K562 (cell line): ENCODE measurements at regions not wholly inside any gene's neighbourhood (a gene's known extent, or its start where the extent isn't known, plus 50 kb on each side); places are given as distances from the start of the nearest gene placed in this dataset.

Source experiments
- DIDO1 ChIP-seq: fragments of 450-650 bp; IDR thresholded peaks from 2 replicates; pipeline ENCODE4 v1.6.1; 2016; ENCODE audit warnings: low read depth, missing biosample characterization, missing genetic modification characterization
- EP300 ChIP-seq: IDR thresholded peaks from 2 replicates; pipeline ENCODE4 v1.6.1; 2012; ENCODE audit warnings: low read length, improper control_type of control experiment
- FOXM1 ChIP-seq, 2 experiments: fragments of 450-650 bp in 1 of 2; sonication (generic) in 1 of 2; formaldehyde crosslinking in 1 of 2; IDR thresholded peaks; 2 replicates each; pipeline versions ENCODE4 v1.6.1 to v1.9.0; 2017 to 2022; ENCODE audit warnings: low read depth in 2 of 2, mild to moderate bottlenecking in 2 of 2, missing genetic modification reagents in 1 of 2, moderate library complexity in 1 of 2
- FUS ChIP-seq: fragments of 200-400 bp; formaldehyde crosslinking; optimal IDR thresholded peaks from 2 replicates; pipeline ENCODE3; 2017; ENCODE audit warnings: low read depth, low read length
- GATAD2B ChIP-seq: fragments of 450-650 bp; IDR thresholded peaks from 2 replicates; pipeline ENCODE4 v1.6.1; 2017; ENCODE audit warnings: mild to moderate bottlenecking, borderline replicate concordance
- MAFK ChIP-seq: IDR thresholded peaks from 2 replicates; pipeline ENCODE4 v1.6.1; 2011; ENCODE audit warnings: low read length, improper control_type of control experiment
- POLR2AphosphoS5 ChIP-seq: IDR thresholded peaks from 2 replicates; pipeline ENCODE4 v1.6.1; 2011; ENCODE audit warnings: mild to moderate bottlenecking, low read depth, low read length, moderate library complexity; ENCODE audit not compliant: control insufficient read depth, insufficient read depth
- RBM17 ChIP-seq: fragments of 200-400 bp; formaldehyde crosslinking; IDR thresholded peaks from 2 replicates; pipeline ENCODE4 v1.6.1; 2017; ENCODE audit warnings: low read depth, mild to moderate bottlenecking, low read length, borderline replicate concordance
- RBM34 ChIP-seq: fragments of 200-400 bp; formaldehyde crosslinking; IDR thresholded peaks from 2 replicates; pipeline ENCODE4 v1.6.1; 2018; ENCODE audit warnings: low read length, borderline replicate concordance; ENCODE audit not compliant: insufficient read depth
- RFX5 ChIP-seq: IDR thresholded peaks from 2 replicates; pipeline ENCODE4 v1.6.1; 2011; ENCODE audit warnings: low read depth, mild to moderate bottlenecking, improper control_type of control experiment, low read length
- STAG1 ChIP-seq: sonication (generic); formaldehyde crosslinking; IDR thresholded peaks from 2 replicates; pipeline ENCODE4 v1.5.0; 2020; ENCODE audit warnings: missing genetic modification reagents, borderline replicate concordance
- U2AF1 ChIP-seq: fragments of 200-400 bp; formaldehyde crosslinking; optimal IDR thresholded peaks from 2 replicates; pipeline ENCODE3; 2017; ENCODE audit warnings: mild to moderate bottlenecking, low read depth, low read length, moderate library complexity
- ZNF134 ChIP-seq: fragments of 250-450 bp; sonication (Bioruptor Pico); conservative IDR thresholded peaks from 2 replicates; pipeline ENCODE4 v1.4.0; 2020
- TF ChIP-seq, protein P1 (sequence below), 2 experiments: fragments of 450-650 bp; formaldehyde crosslinking in 1 of 2; IDR thresholded peaks; 2 replicates each; pipeline versions ENCODE4 v1.4.0 to v1.6.1; 2014 to 2020; ENCODE audit warnings: mild to moderate bottlenecking in 2 of 2, borderline replicate concordance in 1 of 2, low read depth in 1 of 2

DNA sequence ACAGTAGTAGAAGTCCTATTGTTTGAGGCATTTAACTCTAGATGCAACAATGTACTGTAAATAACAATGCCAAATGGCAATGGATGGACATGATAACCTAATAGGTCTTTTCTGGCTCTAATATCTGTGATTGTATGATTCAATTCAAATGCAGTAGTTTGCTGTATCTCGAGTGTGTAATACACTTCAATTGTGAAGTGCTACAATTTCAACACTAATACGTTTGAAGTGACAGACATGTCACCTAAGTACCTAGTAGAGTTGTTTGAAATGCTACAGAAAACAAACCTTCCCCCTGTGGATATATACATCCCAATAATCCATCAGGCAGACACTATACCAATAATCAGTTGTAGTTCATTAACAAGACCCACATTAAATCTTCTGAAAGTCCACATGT lies 305.9 kb upstream of the ITGA1 start:
- no peak for TF ChIP-seq RBM34
- no peak for TF ChIP-seq MAFK
- no peak for TF ChIP-seq FUS
- no peak for TF ChIP-seq RFX5
- TF ChIP-seq POLR2AphosphoS5: no peak
- TF ChIP-seq GATAD2B: no peak
- TF ChIP-seq FOXM1 (IDR thresholded peaks at IDR 0.05; ENCODE audit: low read depth): no peak
- TF ChIP-seq FOXM1 (CRISPR knock-in tag; IDR thresholded peaks at IDR 0.05; ENCODE audit: low read depth): no peak
- TF ChIP-seq EP300: no peak
- no peak for TF ChIP-seq ZNF134 (CRISPR knock-in tag)
- TF ChIP-seq, protein P1, sequence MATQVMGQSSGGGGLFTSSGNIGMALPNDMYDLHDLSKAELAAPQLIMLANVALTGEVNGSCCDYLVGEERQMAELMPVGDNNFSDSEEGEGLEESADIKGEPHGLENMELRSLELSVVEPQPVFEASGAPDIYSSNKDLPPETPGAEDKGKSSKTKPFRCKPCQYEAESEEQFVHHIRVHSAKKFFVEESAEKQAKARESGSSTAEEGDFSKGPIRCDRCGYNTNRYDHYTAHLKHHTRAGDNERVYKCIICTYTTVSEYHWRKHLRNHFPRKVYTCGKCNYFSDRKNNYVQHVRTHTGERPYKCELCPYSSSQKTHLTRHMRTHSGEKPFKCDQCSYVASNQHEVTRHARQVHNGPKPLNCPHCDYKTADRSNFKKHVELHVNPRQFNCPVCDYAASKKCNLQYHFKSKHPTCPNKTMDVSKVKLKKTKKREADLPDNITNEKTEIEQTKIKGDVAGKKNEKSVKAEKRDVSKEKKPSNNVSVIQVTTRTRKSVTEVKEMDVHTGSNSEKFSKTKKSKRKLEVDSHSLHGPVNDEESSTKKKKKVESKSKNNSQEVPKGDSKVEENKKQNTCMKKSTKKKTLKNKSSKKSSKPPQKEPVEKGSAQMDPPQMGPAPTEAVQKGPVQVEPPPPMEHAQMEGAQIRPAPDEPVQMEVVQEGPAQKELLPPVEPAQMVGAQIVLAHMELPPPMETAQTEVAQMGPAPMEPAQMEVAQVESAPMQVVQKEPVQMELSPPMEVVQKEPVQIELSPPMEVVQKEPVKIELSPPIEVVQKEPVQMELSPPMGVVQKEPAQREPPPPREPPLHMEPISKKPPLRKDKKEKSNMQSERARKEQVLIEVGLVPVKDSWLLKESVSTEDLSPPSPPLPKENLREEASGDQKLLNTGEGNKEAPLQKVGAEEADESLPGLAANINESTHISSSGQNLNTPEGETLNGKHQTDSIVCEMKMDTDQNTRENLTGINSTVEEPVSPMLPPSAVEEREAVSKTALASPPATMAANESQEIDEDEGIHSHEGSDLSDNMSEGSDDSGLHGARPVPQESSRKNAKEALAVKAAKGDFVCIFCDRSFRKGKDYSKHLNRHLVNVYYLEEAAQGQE (IDR thresholded peaks at IDR 0.05; ENCODE audit: borderline replicate concordance): no peak
- TF ChIP-seq, protein P1 (CRISPR knock-in tag; IDR thresholded peaks at IDR 0.05; ENCODE audit: low read depth): no peak
- no peak for TF ChIP-seq STAG1 (CRISPR knock-in tag)
- TF ChIP-seq U2AF1: no peak
- no peak for TF ChIP-seq RBM17
- no peak for TF ChIP-seq DIDO1 (tag)
